Endothelial cell (in vitro differentiated cells): ENCODE measurements at regions not wholly inside any gene's neighbourhood (a gene's known extent, or its start where the extent isn't known, plus 50 kb on each side); places are given as distances from the start of the nearest gene placed in this dataset.

Experiments
- DNase-seq: peaks from one replicate; pipeline ENCODE4 v3.0.0; 2021; ENCODE audit warnings: low spot score
- H3K27ac Mint-ChIP-seq: one replicate; pipeline ENCODE4 v1.8.0; 2021; ENCODE audit warnings: mixed read lengths, inconsistent platforms; ENCODE audit not compliant: unreplicated experiment
- H3K27me3 Mint-ChIP-seq: one replicate; pipeline ENCODE4 v1.8.0; 2021; ENCODE audit warnings: mild to moderate bottlenecking, moderate library complexity, mixed read lengths, inconsistent platforms; ENCODE audit not compliant: unreplicated experiment
- H3K36me3 Mint-ChIP-seq: one replicate; pipeline ENCODE4 v1.8.0; 2021; ENCODE audit warnings: mild to moderate bottlenecking, low read depth, mixed read lengths, inconsistent platforms; ENCODE audit not compliant: unreplicated experiment
- H3K4me1 Mint-ChIP-seq: one replicate; pipeline ENCODE4 v1.8.0; 2021; ENCODE audit warnings: mild to moderate bottlenecking, mixed read lengths, inconsistent platforms; ENCODE audit not compliant: unreplicated experiment
- H3K4me3 Mint-ChIP-seq: one replicate; pipeline ENCODE4 v1.8.0; 2021; ENCODE audit warnings: mild to moderate bottlenecking, mixed read lengths, inconsistent platforms; ENCODE audit not compliant: unreplicated experiment
- H3K9me3 Mint-ChIP-seq: one replicate; pipeline ENCODE4 v1.8.0; 2021; ENCODE audit warnings: mixed read lengths, inconsistent platforms; ENCODE audit not compliant: unreplicated experiment
- CTCF ChIP-seq: fragments of 200-600 bp; sonication (generic); IDR thresholded peaks from one replicate; pipeline ENCODE4 v1.5.0; 2021; ENCODE audit warnings: antibody characterized with exemption; ENCODE audit not compliant: unreplicated experiment

GRCh38 chr15:61476741-61477140 lies 247.6 kb upstream of the RORA start:
- Mint-ChIP-seq H3K27ac (no peak overlapping the region), H3K9me3 (no peaks in the 10 kb centered on the region), H3K36me3 (no peaks in the 10 kb centered on the region), H3K27me3 (peaks cover 5% of the 10 kb centered on the region), H3K4me1 (peaks cover 6% of the 10 kb centered on the region), H3K4me3 (no peak overlapping the region)
- TF ChIP-seq CTCF, result no peak
- no peak for DNase-seq

- no peak overlapping the region for H3K27ac Mint-ChIP-seq
- peaks cover 3% of the 10 kb centered on the region for H3K27me3 Mint-ChIP-seq
- no peaks in the 10 kb centered on the region for H3K9me3 Mint-ChIP-seq
- peaks cover 6% of the 10 kb centered on the region for H3K4me1 Mint-ChIP-seq
- no peak overlapping the region for H3K4me3 Mint-ChIP-seq
- no peaks in the 10 kb centered on the region for H3K36me3 Mint-ChIP-seq
- no peak for TF ChIP-seq CTCF
- no peak for DNase-seq
Measured at GRCh38 chr15:61474796-61475195, 245.7 kb upstream of the RORA start.

- no peak for TF ChIP-seq CTCF
- no peak overlapping the region for H3K4me3 Mint-ChIP-seq
- no peaks in the 10 kb centered on the region for H3K27me3 Mint-ChIP-seq
- H3K9me3 Mint-ChIP-seq, result no peaks in the 10 kb centered on the region
- H3K4me1 Mint-ChIP-seq, result no peaks in the 10 kb centered on the region
- DNase-seq, result no peak
- no peaks in the 10 kb centered on the region for H3K36me3 Mint-ChIP-seq
- no peak overlapping the region for H3K27ac Mint-ChIP-seq
Measured at GRCh38 chr15:61467823-61468222, 238.7 kb upstream of the RORA start.

- no peak for DNase-seq
- no peak overlapping the region for H3K4me3 Mint-ChIP-seq
- H3K27ac Mint-ChIP-seq, result no peak overlapping the region
- no peaks in the 10 kb centered on the region for H3K27me3 Mint-ChIP-seq
- no peaks in the 10 kb centered on the region for H3K4me1 Mint-ChIP-seq
- no peak for TF ChIP-seq CTCF
- no peaks in the 10 kb centered on the region for H3K36me3 Mint-ChIP-seq
- H3K9me3 Mint-ChIP-seq, result no peaks in the 10 kb centered on the region
Measured at GRCh38 chr15:61459785-61460707, 230.9 kb upstream of the RORA start.

GRCh38 chr15:61457050-61457733 lies 228.1 kb upstream of the RORA start:
- Mint-ChIP-seq H3K4me1 (no peaks in the 10 kb centered on the region), H3K36me3 (no peaks in the 10 kb centered on the region), H3K27ac (no peak overlapping the region)

More at GRCh38 chr15:61457050-61457733, 228.1 kb upstream of the RORA start:
- TF ChIP-seq CTCF, result no peak
- Mint-ChIP-seq H3K4me3 (no peak overlapping the region), H3K27me3 (no peaks in the 10 kb centered on the region), H3K9me3 (no peaks in the 10 kb centered on the region)
- no peak for DNase-seq
